Brain microvascular endothelial cell (primary cell): ENCODE measurements at regions not wholly inside any gene's neighbourhood (a gene's known extent, or its start where the extent isn't known, plus 50 kb on each side); places are given as distances from the start of the nearest gene placed in this dataset.

ENCODE experiments used
- DNase-seq: peaks from one replicate; pipeline ENCODE4 v3.0.0-alpha.2; 2020
- H3K27ac ChIP-seq: fragments of 250-450 bp; sonication (Bioruptor Pico); 2 replicates; pipeline ENCODE4 v1.5.1; 2020; ENCODE audit warnings: mild to moderate bottlenecking, moderate library complexity
- H3K27me3 ChIP-seq: fragments of 250-450 bp; sonication (Bioruptor Pico); replicated peaks from 2 replicates; pipeline ENCODE4 v1.5.1; 2020; ENCODE audit warnings: mild to moderate bottlenecking
- H3K36me3 ChIP-seq: fragments of 250-450 bp; sonication (Bioruptor Pico); replicated peaks from 2 replicates; pipeline ENCODE4 v1.5.1; 2020; ENCODE audit warnings: mild to moderate bottlenecking
- H3K4me3 ChIP-seq: 2 replicates; pipeline ENCODE4 v1.5.1; 2011; ENCODE audit warnings: low read depth, mild to moderate bottlenecking, control low read depth, low read length, moderate library complexity
- in situ Hi-C: cut with HindIII; loops from 2 replicates; pipeline ENCODE4 v1.10.0; 2017; ENCODE audit warnings: low sequenced_read_pairs, low pct_ligation_motif_present
- TF ChIP-seq, protein P1 (sequence below): IDR thresholded peaks from 2 replicates; pipeline ENCODE4 v1.5.1; 2011; ENCODE audit warnings: low read depth, mild to moderate bottlenecking, moderate library complexity, low read length, control low read depth, inconsistent platforms; ENCODE audit errors: missing control alignments

DNA sequence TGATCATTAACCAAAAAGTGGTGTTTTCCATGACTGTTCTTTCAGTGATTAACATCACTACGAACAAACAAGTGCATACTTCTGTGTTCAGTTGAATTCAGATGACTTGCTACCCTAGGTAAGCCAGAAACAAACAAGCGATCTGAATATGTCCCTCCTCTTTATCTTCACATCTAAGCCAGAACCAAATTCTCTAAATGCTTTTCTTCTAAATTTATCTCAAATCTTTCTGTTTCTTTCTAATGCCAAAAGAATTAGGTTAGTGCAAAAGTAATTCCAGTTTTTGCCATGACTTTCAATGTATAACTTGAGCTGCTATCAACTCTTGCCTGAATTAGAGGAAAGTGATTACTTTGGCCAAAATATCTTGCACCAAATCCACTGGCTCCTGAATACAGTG lies 481.2 kb downstream of the COL11A1 start:
- Histone ChIP-seq H3K27ac (no peak overlapping the region), H3K4me3 (no peak overlapping the region), H3K27me3 (no peaks in the 10 kb centered on the region), H3K36me3 (no peaks in the 10 kb centered on the region)
- in situ Hi-C loops: no loop called here
- DNase-seq: no peak
- TF ChIP-seq, protein P1, sequence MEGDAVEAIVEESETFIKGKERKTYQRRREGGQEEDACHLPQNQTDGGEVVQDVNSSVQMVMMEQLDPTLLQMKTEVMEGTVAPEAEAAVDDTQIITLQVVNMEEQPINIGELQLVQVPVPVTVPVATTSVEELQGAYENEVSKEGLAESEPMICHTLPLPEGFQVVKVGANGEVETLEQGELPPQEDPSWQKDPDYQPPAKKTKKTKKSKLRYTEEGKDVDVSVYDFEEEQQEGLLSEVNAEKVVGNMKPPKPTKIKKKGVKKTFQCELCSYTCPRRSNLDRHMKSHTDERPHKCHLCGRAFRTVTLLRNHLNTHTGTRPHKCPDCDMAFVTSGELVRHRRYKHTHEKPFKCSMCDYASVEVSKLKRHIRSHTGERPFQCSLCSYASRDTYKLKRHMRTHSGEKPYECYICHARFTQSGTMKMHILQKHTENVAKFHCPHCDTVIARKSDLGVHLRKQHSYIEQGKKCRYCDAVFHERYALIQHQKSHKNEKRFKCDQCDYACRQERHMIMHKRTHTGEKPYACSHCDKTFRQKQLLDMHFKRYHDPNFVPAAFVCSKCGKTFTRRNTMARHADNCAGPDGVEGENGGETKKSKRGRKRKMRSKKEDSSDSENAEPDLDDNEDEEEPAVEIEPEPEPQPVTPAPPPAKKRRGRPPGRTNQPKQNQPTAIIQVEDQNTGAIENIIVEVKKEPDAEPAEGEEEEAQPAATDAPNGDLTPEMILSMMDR: no peak

DNA sequence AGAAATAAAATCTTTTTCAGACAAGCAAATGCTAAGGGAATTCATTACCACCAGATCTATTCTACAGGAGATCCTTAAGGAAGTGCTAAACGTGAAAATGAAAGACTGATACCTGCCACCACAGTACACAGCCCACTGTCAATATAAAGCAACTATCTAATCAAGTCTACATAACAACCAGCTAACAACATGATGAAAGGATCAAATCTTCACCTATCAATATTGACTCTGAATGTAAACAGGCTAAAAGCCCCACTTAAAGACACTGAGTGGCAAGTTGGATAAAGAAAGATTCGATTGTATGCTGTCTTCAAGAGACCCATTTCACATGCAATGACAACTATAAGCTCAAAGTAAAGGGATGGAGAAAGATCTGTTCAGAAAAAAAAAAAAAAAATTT lies 492.4 kb downstream of the COL11A1 start:
- Histone ChIP-seq H3K27me3 (no peaks in the 10 kb centered on the region), H3K27ac (no peak overlapping the region), H3K36me3 (no peaks in the 10 kb centered on the region), H3K4me3 (no peak overlapping the region)
- in situ Hi-C loops: no loop called here
- no peak for DNase-seq
- TF ChIP-seq, protein P1: no peak

DNA sequence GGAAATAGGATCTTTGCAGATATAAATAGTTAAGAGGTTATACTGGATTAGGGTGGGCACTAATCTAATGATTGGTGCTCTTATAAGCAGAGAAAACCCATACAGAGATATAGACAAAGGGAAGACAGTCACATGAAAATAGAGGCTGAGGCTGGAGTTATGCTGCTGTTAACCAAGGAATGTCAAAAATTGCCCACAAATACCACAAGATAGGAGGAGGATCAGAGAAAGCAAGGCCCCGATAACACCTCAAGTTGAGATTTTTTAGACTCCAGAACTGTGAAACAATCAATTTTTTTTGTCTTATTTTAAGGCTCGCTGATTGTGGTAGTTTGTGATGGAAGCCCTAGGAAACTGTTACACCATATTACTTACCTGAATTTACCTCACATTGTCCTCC lies 513.2 kb downstream of the COL11A1 start:
- Histone ChIP-seq H3K27me3 (no peaks in the 10 kb centered on the region), H3K27ac (no peak overlapping the region), H3K36me3 (no peaks in the 10 kb centered on the region), H3K4me3 (no peak overlapping the region)
- peak; percentile 1 for DNase-seq
- in situ Hi-C loops: no loop called here
- TF ChIP-seq, protein P1: no peak

DNA sequence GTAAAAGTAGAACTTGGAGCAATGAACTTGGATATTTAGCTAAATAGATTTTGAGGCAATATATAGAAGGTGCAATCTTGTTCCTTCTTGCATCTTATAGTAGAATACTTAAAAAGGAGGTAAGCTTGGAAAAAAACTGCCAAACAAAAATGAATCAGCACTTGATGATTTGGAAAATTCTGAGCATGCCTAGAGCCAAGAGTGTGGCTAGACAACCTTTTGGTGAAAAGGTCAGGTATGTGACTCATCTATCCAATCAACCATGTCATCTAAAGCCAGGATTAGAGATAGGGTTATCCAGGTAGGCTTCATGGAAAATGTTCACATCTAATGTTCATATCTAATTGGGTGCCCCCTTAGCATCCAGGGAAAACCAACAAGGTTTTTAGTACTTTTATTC lies 515.0 kb downstream of the COL11A1 start:
- TF ChIP-seq, protein P1: no peak
- H3K36me3 ChIP-seq: no peaks in the 10 kb centered on the region
- H3K4me3 ChIP-seq: no peak overlapping the region
- DNase-seq: no peak
- no peak overlapping the region for H3K27ac ChIP-seq
- in situ Hi-C loops: no loop called here
- H3K27me3 ChIP-seq: no peaks in the 10 kb centered on the region

DNA sequence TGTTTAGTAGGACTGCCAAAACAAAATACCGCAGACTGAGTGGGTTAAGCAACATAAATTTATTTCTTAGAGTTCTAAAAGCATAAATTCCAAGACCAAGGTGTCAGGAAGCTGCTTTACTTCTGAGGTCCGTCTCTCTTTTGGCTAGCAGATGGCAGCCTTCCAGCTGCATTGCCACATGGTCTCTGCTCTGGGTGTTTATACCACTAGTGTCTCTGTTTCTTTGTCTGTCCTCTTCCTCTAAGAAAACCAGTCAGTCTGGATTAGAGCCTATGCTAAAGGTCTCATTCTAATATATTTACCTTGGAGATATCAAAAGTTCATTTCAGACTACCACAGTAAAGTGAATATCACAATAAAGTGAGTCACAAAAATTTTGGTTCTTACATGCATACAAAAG lies 519.8 kb downstream of the COL11A1 start:
- no peaks in the 10 kb centered on the region for H3K27me3 ChIP-seq
- no peak for DNase-seq
- in situ Hi-C loops: no loop called here
- no peak overlapping the region for H3K27ac ChIP-seq
- TF ChIP-seq, protein P1: no peak
- no peaks in the 10 kb centered on the region for H3K36me3 ChIP-seq
- H3K4me3 ChIP-seq: no peak overlapping the region

DNA sequence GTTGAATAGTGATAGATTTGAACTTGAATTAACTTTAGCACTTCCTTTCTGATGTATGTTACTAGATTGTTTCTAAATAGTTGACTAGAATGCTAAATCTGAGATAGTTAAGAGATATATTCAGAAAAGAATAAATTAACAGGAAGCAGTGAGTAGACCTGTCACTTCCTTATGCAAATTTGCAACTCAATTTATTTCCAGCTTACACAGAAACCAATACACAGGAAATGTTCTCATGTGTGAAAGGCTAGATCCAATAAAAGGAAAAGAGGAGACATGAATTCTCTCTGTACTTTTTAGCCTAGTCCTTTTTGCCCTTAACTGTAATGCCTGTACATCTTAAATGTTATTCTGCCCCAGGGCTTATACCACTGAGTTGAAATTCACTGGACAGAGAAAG lies 522.3 kb downstream of the COL11A1 start:
- Histone ChIP-seq H3K27ac (no peak overlapping the region), H3K27me3 (no peaks in the 10 kb centered on the region), H3K36me3 (no peaks in the 10 kb centered on the region), H3K4me3 (no peak overlapping the region)
- in situ Hi-C loops: no loop called here
- no peak for DNase-seq
- TF ChIP-seq, protein P1: no peak
